Peyer's patch (tissue), 4 donors: ENCODE measurements at regions not wholly inside any gene's neighbourhood (a gene's known extent, or its start where the extent isn't known, plus 50 kb on each side); places are given as distances from the start of the nearest gene placed in this dataset.

Source experiments
- CTCF ChIP-seq, 6 experiments: fragments of 450-650 bp in 4 of 6; fragments of 200-600 bp in 2 of 6; sonication (generic) in 1 of 6; IDR thresholded peaks; one replicate each; pipeline ENCODE4 v1.5.1; 2017 to 2019; ENCODE audit warnings: antibody characterized with exemption in 6 of 6, mild to moderate bottlenecking in 3 of 6, moderate library complexity in 1 of 6
- POLR2A ChIP-seq, 2 donors: fragments of 450-650 bp; IDR thresholded peaks; one replicate each; pipeline ENCODE4 v1.5.1; 2017; ENCODE audit warnings: antibody characterized with exemption in 2 of 2, mild to moderate bottlenecking in 2 of 2, moderate library complexity in 2 of 2

GRCh38 chr11:130614591-130614990 lies 166.1 kb downstream of the ADAMTS15 start:
- no peak for TF ChIP-seq CTCF (IDR thresholded peaks at IDR 0.05)
- no peak for TF ChIP-seq POLR2A (IDR thresholded peaks at IDR 0.05)
